Ishikawa (cell line): ENCODE measurements at regions not wholly inside any gene's neighbourhood (a gene's known extent, or its start where the extent isn't known, plus 50 kb on each side); places are given as distances from the start of the nearest gene placed in this dataset.

Experiments used
- CEBPB ChIP-seq: IDR thresholded peaks from 2 replicates; pipeline ENCODE4 v1.6.1; 2012
- CREB1 ChIP-seq: IDR thresholded peaks from 2 replicates; pipeline ENCODE4 v1.6.1; 2012; ENCODE audit warnings: low read depth
- EGR1 ChIP-seq: IDR thresholded peaks from 2 replicates; pipeline ENCODE4 v1.6.1; 2012
- EP300 ChIP-seq: IDR thresholded peaks from 2 replicates; pipeline ENCODE4 v1.6.1; 2012; ENCODE audit warnings: borderline replicate concordance
- FOXM1 ChIP-seq: IDR thresholded peaks from 2 replicates; pipeline ENCODE4 v1.6.1; 2012; ENCODE audit warnings: low read depth, borderline replicate concordance
- MAX ChIP-seq: IDR thresholded peaks from 2 replicates; pipeline ENCODE4 v1.6.1; 2012
- RAD21 ChIP-seq: IDR thresholded peaks from 2 replicates; pipeline ENCODE4 v1.6.1; 2012; ENCODE audit warnings: low read depth
- REST ChIP-seq: IDR thresholded peaks from 2 replicates; pipeline ENCODE4 v1.6.1; 2012; ENCODE audit warnings: low read depth, mild to moderate bottlenecking
- TAF1 ChIP-seq: IDR thresholded peaks from 2 replicates; pipeline ENCODE4 v1.6.1; 2012; ENCODE audit warnings: low read depth, mild to moderate bottlenecking
- TCF12 ChIP-seq: IDR thresholded peaks from 2 replicates; pipeline ENCODE4 v1.6.1; 2012; ENCODE audit warnings: low read depth
- YY1 ChIP-seq: IDR thresholded peaks from 2 replicates; pipeline ENCODE4 v1.6.1; 2012; ENCODE audit warnings: low read depth
- ZBTB7A ChIP-seq: IDR thresholded peaks from 2 replicates; pipeline ENCODE4 v1.6.1; 2012; ENCODE audit warnings: low read depth
- TF ChIP-seq, protein P1 (sequence below): IDR thresholded peaks from 2 replicates; pipeline ENCODE4 v1.6.1; 2012

DNA sequence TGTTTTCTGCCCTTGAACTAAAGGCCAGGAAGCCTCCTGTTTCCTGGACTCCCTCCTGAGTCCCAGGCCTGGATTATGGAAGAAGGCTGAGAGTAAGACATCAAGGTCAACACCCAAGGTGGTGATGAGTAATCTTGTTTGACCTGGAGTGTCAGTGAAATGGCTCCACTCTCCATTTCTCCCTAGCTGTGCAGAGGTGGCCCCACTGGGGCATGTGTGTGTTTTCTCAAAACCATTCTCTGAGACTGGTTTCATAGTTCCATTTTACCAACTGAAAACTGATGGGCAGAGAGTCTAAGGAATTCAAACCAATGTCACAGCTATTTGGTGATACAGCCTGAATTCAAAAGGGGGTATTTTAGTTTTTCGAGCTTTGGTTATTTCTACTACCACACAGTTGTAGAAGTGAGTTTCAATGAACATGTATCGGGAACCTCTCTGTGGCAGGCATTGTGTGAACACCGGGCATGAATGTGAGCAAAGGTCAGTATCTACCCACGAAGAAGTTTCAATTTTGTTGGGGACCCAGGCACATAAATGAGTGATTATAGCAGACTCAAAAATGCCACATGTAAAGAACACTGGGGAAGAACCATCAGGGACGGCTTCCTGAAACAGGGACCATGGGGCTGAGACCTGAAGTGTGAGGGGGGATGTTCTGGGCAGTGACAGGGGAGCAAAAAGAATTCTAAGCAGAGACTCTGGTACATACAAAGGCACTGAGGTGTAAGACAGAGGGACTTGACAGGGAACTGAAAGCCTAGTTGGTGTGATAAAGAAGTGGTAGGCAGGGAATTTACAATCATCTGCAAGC, 269.6 kb upstream of the KLF4 start:
- TF ChIP-seq YY1 = no peak
- TF ChIP-seq EGR1 = no peak
- TF ChIP-seq EP300 = no peak
- no peak for TF ChIP-seq TAF1
- no peak for TF ChIP-seq FOXM1
- TF ChIP-seq MAX = no peak
- no peak for TF ChIP-seq CEBPB
- TF ChIP-seq ZBTB7A = no peak
- no peak for TF ChIP-seq RAD21
- TF ChIP-seq CREB1 = no peak
- no peak for TF ChIP-seq REST
- TF ChIP-seq TCF12 = no peak
- TF ChIP-seq, protein P1, sequence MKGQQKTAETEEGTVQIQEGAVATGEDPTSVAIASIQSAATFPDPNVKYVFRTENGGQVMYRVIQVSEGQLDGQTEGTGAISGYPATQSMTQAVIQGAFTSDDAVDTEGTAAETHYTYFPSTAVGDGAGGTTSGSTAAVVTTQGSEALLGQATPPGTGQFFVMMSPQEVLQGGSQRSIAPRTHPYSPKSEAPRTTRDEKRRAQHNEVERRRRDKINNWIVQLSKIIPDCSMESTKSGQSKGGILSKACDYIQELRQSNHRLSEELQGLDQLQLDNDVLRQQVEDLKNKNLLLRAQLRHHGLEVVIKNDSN = no peak
